CD4-positive, alpha-beta T cell treated with Interleukin-17A for 4 hours (primary cell): ENCODE measurements at regions not wholly inside any gene's neighbourhood (a gene's known extent, or its start where the extent isn't known, plus 50 kb on each side); places are given as distances from the start of the nearest gene placed in this dataset.
"Not testable (repeated sequence)": the region's sequence is repeated elsewhere in the genome, so short reads cannot be mapped to it uniquely, and the experiment has no call there.

Experiments used
- DNase-seq: peaks from one replicate; pipeline ENCODE4 v3.0.0-alpha.2; 2020; ENCODE audit warnings: mixed read lengths

DNA sequence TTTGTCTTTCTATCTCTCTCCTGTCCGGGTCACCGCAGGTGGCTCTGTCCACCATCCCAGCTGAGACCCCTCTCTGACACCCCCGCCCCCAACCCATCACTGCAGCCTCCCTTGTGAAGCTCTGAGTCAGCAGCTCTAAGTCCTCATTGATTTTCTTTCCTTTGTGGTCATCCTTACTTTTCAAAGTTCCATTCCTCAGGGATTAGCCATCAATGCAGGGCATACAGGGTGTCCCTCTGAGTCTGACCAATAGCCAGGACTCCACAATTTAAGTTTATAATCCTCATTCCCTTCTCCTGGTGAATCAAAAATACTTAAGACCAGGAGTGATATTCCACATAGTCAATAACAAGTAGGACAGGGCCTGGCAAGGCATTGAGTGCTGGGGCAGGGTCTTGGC lies 333.3 kb upstream of the CNR1 start:
- no peak for DNase-seq

DNA sequence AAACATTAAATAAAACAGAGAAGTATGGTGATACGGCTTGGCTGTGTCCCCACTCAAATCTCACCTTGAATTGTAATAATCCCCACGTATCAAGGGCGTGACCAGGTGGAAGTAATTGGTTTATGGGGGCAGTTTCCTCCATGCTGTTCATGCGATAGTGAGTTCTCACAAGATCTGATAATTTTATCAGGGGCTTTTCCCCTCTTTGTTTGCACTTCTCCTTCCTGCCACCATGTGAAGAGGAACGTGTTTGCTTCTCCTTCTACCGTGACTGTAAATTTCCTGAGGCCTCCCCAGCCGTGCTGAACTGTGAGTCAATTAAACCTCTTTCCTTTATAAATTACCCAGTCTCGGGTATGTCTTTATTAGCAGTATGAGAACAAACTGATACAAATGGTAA lies 331.3 kb upstream of the CNR1 start:
- not testable (repeated sequence) for DNase-seq

DNA sequence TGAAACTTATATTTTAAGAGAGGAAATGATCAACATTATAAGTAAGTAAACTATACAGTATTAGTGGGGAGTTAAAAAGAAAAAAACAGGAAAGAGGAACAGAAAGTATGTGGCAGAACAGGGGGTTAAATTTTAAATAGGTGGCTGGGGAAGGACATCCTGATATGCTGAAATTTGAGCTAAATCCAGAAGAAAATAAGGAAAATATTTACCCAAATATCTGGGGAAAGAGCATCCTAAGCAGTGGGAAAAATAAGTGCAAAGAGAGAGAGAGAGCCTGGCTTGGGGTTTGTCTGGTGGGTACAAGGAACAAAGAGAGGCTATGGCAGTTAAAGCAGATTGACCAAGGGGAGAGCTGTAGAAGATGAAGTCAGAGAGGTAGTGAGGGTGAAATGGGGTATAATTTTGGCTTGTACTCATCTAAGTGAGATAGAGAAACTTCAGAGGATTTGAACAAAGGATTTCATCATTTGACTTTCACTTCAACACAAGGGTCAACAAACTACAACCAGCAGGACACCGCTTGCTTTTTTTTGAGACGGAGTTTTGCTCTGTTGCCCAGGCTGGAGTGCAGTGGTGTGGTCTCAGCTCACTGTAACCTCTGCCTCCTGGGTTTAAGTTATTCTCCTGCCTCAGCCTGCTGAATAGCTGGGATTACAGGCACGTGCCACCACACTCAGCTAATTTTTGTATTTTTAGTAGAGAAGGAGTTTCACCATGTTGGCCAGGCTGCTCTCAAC lies 328.4 kb upstream of the CNR1 start:
- DNase-seq: no peak

DNA sequence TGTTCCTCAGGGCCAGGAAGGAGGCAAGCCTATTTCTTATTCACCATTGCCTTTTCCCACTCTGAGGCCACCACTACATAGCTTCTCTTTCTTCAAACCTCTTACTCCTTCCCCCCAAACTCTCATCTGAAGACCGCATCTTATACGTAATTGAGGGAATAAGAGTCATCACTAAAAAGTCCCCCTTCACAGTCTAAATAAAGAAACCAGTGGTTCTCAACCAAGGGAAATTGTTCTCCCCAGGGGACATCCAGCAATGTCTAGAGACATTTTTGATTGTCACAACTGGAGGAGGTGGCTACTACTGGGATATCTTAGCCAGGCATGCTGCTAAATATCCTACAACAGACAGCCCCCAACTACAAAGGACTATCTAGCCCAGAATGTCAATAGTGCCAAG lies 327.6 kb upstream of the CNR1 start:
- DNase-seq: no peak

DNA sequence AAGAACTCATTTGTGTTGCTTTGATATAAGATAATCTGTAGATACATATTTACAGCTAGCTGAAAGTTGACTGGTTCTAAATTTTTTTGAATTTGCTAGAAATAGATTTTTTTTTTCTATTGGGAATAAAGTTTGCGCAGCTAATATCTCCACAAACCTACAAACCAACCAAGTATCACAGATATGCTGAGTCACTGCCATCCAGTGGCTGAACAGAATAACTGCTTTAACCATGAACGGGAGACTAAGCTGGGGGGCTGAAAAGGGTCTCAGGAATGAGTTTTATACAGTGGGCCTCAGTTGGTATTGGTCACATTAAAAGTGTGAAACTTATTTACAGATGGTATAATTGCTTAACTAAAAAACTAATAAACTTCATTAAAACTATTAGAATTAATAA lies 326.7 kb upstream of the CNR1 start:
- DNase-seq: no peak

DNA sequence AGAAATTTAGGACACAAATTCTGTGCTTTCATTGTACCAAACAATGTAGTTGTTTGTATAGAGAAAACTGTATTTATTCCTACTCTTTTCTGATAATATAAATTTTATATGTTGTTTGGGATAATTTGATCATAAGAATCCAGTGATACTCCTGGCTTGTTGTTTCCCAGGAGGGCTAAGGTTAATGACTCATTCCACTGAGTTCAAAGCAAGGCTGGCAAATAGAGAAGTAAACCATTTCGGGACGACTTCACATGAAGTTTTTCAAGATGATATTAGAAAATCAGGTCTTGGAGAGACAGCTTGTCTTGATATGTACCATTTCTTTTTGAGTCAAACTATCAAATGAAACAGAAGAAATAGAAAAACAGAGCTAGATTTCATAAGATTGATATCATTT lies 326.1 kb upstream of the CNR1 start:
- no peak for DNase-seq

DNA sequence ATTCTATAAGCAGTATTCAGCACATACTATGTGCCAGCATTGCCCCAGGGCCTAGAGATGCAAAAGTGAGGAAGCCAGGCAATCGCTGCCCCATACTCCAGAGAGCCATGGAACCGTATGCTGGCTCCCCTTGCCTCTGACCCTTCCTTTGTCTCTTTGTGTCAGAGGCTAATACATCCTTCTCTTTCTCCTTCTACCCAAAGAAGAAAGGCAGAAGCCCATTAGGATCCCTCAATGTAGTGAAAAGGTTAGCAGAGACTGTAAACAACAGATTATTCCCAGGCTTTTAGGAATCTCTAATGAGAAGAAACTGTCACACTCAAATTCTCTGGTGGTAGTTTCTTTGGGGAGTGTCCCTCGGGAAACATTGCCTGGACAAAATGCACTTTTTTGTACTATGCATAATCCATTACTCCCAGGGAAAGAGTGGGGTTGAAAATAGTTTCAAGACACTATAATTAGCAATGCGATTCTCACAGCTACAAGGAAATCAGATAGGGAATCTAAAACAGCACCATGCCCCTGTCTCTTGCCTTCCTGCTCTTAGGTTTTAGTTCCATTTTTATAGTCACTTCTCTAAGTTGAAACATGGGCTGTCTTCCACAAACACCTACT lies 325.2 kb upstream of the CNR1 start:
- no peak for DNase-seq

DNA sequence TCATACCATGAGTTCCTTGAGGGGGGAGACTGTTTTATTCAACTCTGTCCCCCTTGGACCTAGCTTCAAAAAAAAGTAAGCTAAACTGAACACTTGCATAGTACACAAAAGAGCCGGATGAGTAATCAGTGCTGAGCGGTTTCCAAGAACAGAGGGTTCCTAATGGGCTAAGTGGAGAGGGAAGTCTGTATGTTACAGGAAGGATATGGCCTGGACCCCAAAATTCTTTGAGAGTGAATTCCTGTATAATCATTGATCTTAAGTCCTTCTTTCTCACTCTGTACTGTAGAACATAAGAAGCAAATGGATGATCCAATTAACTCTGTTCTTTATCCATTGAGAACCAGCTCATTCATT lies 324.7 kb upstream of the CNR1 start:
- no peak for DNase-seq

DNA sequence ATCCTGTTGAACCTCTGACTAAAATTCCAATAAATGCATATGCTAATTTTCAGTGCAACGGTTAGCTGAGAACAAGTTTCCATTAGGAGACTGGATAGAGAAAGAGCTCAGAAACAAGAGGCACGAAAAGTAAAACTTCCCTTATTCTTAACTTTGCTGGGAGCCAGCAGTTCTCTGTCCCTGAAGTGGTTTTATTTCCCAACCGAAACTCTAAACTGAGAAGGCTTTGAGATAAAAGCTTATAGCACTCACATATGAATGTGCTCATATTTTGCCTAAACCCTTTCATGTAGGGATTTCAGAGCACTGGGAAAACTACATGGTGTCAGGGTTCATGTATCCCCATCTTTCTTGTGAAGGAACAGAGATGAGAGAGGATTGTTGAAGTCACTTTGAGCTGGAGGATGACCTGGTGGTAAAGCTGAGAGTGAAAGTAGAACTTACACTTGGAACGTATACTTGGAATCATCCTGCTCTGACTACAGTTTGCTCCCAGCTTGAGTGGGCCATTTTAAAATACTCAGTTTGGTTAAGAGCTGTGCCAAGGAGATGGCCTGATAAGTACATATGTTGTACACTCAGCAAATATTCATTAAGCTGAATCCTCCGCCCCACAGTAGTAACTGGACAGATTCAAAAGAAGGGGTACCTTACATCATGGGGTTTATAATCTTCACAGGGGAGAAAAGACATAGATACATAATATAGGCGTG lies 324.2 kb upstream of the CNR1 start:
- DNase-seq: no peak

DNA sequence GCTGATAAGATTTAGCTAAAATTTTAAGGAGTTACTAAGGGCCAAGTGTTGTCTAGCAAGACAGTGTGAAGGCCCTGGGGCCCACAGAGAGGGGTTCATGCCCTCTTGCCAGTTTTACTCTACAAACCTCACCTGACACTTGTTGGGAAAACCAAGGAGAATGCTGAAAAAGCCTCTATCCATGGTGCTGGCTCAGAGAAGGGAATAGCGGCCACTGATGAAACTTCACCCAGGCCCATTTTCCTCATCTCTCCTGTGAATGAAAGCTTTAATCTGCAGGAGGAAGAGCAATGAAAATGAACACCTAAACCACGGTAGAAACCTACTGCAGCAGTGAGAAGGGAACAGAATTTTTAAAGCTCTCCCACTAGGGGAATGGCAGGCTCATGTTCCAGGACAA lies 317.3 kb upstream of the CNR1 start:
- DNase-seq: no peak

DNA sequence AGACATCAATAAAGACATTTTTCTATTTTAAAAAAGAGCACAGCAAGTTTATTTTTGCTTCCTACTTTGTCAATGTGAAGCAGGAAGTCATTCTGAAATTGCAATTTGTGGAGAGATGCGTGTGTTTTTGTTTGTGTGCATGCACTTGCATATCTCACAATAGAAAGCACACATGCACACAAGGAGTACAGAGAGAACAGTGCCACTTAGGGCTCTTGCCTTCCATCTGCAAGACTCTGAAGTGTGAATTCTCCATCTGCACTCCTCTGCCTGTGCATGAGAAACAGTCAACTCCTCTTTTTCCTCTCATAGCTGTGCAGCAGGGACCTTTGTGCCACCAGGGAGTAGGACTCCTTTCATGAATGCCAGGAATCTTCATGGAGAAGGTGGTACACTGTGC lies 316.3 kb upstream of the CNR1 start:
- no peak for DNase-seq

DNA sequence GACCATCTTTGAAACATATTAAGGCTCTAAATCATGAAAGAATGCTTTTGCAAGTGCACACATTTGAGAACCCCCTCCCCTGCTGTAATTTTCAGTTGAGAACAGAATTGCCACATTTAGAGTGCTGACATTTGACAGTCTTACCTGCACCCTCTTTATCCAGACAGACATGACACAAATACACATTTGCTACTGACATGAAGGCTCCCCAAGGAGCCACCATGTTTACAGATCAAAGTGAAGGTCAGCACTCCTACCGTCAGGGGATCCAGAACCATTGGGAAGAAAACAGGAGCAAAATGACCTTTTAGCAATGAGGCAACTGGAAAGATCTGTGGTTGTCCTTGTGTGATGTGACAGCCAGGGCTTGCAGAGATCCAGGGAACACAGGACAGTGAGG lies 315.4 kb upstream of the CNR1 start:
- no peak for DNase-seq

DNA sequence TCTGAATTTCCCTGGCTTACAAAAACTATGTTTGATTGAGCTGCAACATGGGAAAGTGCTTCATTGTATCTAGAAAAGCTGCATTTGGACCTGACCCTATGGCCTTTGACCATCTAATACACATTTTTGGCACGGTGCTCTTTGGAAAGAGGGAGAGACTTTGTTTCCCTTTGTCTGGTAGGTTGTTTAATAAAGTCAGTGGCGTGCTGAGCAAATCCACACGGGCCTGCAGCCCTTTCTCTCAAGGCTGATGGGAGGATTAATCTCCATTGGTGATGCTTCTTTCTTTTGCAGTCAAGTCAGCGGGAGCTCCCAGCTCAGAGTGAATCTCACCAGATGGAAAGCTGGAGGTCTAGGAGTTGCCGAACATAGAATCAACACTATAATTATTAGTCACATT lies 314.7 kb upstream of the CNR1 start:
- DNase-seq: no peak

DNA sequence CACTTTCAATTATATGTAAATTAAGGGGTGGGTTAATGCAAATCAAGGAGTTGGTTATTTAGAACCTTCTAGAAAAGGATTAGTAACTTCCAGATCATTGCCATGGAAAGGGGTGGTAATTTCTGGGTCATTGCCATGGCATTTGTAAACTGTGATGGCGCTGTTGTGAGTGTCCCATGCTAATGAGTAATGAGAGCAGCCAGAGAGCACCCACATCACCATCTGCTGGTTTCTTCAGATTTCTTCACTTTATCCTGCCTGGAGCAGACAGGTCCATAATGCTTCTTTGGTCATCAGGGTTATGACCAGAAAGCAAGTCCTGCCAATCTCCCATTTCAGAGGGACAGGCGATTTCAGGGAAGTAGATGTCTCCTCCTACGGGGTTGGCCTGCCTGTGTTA lies 311.3 kb upstream of the CNR1 start:
- no peak for DNase-seq

DNA sequence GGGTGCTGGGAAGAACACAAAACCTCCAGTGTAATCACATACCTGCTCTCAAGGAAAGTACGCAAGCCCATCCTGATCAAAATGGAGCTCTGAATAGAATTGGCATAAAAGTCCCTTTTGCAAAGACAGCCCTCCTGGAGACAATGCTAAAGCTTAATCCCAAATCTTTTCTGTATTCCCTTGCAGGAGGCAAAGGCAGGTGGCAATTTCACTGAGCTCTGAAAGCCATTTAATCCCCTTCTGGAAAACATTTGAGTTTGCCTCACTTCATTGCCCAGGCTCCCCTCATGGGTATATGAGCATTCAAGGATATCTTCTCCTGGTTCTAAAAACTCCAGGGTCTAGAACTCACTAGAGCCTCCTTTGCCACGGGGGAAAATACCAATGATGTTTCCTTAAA lies 310.2 kb upstream of the CNR1 start:
- DNase-seq: no peak

DNA sequence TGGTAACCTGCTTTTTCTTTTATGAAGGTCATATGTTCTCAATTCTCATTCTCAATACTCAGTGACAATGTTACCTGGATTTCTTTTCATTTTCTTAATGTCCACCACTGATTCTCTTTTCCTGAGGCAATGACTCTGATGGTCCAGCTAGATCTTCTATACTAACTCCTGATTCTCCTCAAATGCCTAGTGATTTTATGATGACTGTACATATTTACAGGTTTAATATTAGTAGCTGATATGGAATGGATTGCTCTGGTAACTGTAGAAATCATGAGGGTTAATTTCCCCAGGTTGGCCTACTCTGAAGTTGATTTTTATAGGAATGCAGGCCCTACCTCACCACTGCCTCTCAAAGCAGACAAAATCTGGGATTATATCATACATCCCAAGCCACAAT lies 308.6 kb upstream of the CNR1 start:
- no peak for DNase-seq

DNA sequence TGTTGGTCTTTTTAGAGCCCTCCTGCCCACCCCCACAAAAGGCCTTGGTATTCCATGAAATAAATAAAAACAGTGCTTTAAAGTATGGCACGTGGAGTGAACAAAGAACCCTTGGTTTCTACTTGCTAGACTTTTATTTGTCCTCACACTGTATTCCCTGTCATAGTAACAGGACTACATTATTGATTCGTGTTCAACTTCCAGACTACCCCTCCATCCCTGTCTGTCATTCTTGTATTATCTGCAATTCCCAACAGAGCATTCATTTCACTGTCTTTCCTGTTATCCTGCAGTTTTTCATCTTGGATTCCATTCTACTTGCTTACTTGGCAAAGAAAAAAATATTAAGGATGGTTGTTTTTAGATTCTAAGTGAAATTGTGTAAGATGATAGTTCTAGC lies 307.4 kb upstream of the CNR1 start:
- no peak for DNase-seq

DNA sequence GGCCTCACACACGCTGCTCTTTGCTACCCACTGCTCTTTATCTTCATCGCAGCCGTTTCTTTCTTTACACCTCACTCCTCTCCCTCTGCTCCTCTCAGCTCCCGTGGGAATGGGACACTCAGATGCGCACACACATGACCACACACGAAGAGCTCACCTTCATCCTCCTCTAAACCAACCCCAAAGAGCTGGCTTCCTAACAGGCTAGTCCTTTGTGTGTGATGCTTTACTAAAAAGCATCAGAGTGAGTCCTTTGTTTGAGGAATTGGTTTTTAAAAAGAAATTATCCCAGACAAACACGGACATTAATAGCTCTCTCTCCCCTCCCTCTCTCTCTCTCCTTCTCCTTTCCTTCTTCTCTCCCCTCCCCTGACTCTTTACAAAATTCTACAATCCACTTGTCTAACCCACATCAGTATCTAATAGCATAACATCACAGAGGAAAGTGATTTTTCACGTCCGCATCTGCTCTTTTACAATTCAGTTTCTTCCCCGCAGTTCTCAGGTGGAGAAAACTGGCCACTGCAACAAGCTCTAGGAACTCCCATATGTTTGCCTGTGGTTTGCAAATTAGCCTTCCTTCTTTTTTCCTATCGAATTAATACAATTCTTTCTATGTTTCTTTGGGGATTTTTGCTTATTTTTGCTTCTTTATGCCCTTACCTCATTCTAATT lies 306.8 kb upstream of the CNR1 start:
- DNase-seq: no peak

DNA sequence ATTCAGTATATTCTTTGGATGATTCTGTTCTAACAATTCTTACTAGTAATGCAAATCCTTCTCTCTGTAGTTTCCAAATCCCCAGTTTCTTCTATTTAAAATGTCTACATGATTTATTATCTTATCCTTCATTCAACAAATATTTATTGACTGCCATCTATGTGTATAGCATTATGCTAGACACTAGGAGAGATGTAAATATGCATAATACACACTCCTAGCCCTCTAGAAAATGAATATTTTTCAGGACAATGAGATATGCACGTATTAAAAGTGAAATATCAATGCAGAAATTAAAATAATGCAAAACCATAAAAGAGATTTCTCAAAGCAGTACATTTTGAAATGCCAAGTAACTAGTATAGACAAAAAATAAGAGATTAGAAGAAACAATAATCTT lies 293.5 kb upstream of the CNR1 start:
- DNase-seq: no peak

DNA sequence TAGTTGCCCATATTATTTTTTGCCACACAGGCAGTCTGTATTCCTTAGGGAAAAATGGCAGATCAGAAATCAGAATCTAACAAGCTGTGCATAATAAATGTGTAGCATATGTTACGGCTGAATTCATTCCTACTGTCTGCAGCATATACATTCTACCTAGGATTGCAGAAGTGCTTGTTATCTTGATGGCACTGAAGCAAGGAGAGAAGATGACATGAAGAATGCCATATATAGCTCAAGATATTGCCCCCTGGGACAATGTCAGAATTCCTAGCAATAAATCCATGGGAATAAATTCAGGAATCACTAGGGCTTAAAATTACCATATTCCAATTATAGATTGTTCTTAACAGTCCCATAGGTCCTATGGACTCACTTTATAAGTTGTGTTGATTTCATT lies 293.0 kb upstream of the CNR1 start:
- no peak for DNase-seq

DNA sequence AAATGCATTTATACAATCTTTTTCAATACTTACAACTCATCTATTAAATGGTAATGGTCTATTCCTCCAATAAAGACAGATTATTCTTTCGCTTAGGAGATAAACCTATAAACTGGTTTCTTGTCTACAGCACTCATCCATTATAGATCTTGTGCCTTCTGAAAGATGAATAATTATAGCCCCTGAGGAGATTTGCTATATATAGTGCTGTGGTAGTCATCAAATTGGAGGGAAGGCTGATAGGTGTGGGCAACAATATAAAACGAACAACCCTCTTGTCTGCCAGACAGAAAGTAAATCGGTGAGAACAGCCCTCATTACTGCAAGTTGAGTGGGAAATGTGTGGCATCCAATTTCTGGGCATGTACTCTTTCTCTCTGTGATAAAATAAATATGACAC lies 292.5 kb upstream of the CNR1 start:
- DNase-seq: no peak

DNA sequence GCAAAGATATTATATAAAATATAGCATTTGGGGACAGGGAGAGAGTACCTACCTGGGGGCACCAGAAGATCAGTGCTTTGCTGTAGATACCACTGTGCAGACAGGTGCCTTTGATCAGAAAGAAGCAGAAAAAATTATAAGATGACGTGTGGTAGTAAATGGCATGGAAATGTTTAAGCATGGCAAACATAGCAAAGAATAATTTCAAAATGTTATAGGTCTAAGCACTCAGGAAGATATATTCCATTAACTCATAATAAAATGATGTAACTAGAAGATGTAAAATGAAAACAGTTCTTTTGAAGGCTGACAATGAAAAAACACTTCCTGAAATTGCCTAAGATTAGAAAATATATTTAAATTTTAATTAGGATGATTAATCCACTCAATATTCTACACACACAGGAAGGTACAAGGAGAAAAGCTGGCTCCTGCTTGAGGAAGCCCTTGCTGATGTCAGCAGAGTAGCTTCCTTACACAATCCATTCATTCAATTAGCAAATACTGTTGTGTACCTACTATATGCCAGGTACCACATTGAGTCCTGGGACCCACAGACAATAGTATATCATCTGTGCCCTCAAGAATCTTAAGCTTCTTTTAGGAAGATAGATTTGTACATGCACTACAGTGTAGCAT lies 290.2 kb upstream of the CNR1 start:
- no peak for DNase-seq

DNA sequence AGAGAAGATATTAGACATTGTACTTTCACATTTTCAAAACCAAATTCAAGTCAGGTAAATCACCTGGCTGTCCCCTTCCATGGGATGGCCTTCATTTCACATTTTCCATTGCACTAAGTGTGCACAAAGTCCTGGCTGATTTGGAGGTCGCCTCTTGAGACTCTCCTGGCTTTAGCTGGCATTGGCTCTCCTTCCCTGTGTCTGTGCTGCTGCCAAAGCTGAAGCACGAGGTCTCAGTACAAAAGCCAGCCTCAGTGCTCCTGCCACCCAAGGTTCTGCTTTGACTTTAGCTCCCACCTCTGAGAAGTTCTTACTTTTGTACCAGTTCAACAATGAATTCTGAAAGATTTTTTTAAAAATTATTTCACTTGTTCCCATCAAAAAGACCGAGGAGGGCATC lies 289.2 kb upstream of the CNR1 start:
- no peak for DNase-seq

DNA sequence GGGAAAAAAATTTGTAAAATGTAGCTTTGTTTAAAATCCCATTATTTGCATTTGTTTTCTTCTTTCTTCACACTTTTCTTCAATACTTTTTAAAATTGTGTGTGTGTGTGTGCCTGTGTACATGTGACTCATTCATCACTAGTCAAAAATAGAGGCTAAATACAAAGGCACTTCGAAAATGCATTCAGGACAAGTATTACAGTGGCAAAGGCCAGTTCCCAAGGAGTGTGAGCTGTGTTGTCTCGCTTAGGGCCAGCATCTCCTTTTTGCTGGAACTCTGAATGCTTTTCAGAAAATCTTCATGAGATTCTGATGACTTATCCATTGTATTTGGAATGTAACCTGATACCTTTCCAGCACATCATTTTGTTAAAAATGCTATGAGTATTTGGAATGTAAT lies 288.5 kb upstream of the CNR1 start:
- DNase-seq: no peak
